ENCODE measurements at regions not wholly inside any gene's neighbourhood (a gene's known extent, or its start where the extent isn't known, plus 50 kb on each side); places are given as distances from the start of the nearest gene placed in this dataset.
A peak's percentile ranks its signal among the peaks of the same experiment; 100 is the strongest.

- Mint-ChIP-seq H3K4me3 (no peak overlapping the region), H3K36me3 (ENCODE audit: low read depth) (peaks cover 35% of the 10 kb centered on the region)
Measured at GRCh38 chr1:198809247-198809646, 170.4 kb downstream of the PTPRC start.

GRCh38 chr1:198811449-198811848, 172.6 kb downstream of the PTPRC start:
- H3K4me1 Mint-ChIP-seq, result peaks cover 7% of the 10 kb centered on the region
- no peak overlapping the region for H3K4me3 Mint-ChIP-seq
- no peak for TF ChIP-seq CTCF (IDR thresholded peaks at IDR 0.05; ENCODE audit: unreplicated experiment in 3 of 3)
- H3K27ac Mint-ChIP-seq, result peak overlapping the region in 2 of 3 experiments; percentile 35 to 42
- H3K9me3 Mint-ChIP-seq, result peaks cover 32% of the 10 kb centered on the region
- no peaks in the 10 kb centered on the region for H3K27me3 Mint-ChIP-seq (ENCODE audit: low read depth)
- H3K36me3 Mint-ChIP-seq (ENCODE audit: low read depth), result peaks cover 53% of the 10 kb centered on the region

More at GRCh38 chr1:198809247-198809646, 170.4 kb downstream of the PTPRC start:
- Mint-ChIP-seq H3K4me1 (peaks cover 9% of the 10 kb centered on the region), H3K27ac (no peak overlapping the region), H3K27me3 (ENCODE audit: low read depth) (no peaks in the 10 kb centered on the region), H3K9me3 (peaks cover 14% of the 10 kb centered on the region)
- no peak for TF ChIP-seq CTCF (IDR thresholded peaks at IDR 0.05; ENCODE audit: unreplicated experiment in 3 of 3)

- H3K9me3 Mint-ChIP-seq, result no peaks in the 10 kb centered on the region
Measured at GRCh38 chr1:198823626-198824025, 184.8 kb downstream of the PTPRC start.

GRCh38 chr1:198825254-198825653, 186.4 kb downstream of the PTPRC start:
- H3K4me1 Mint-ChIP-seq, result no peaks in the 10 kb centered on the region
- no peaks in the 10 kb centered on the region for H3K9me3 Mint-ChIP-seq
- H3K4me3 Mint-ChIP-seq, result no peak overlapping the region
- H3K36me3 Mint-ChIP-seq (ENCODE audit: low read depth), result peaks cover 10% of the 10 kb centered on the region
- H3K27ac Mint-ChIP-seq, result no peak overlapping the region
- no peak for TF ChIP-seq CTCF (IDR thresholded peaks at IDR 0.05; ENCODE audit: unreplicated experiment in 3 of 3)
- H3K27me3 Mint-ChIP-seq (ENCODE audit: low read depth), result peaks cover 3% of the 10 kb centered on the region

More at GRCh38 chr1:198823626-198824025, 184.8 kb downstream of the PTPRC start:
- no peak overlapping the region for H3K27ac Mint-ChIP-seq
- H3K27me3 Mint-ChIP-seq (ENCODE audit: low read depth), result peaks cover 3% of the 10 kb centered on the region
- no peak for TF ChIP-seq CTCF (IDR thresholded peaks at IDR 0.05; ENCODE audit: unreplicated experiment in 3 of 3)
- no peaks in the 10 kb centered on the region for H3K4me1 Mint-ChIP-seq
- no peak overlapping the region for H3K4me3 Mint-ChIP-seq
- H3K36me3 Mint-ChIP-seq (ENCODE audit: low read depth), result peaks cover 10% of the 10 kb centered on the region

- H3K27ac Mint-ChIP-seq, result no peak overlapping the region
- no peaks in the 10 kb centered on the region for H3K9me3 Mint-ChIP-seq
- peaks cover 3% of the 10 kb centered on the region for H3K27me3 Mint-ChIP-seq (ENCODE audit: low read depth)
- no peaks in the 10 kb centered on the region for H3K4me1 Mint-ChIP-seq
- no peak overlapping the region for H3K4me3 Mint-ChIP-seq
- TF ChIP-seq CTCF (IDR thresholded peaks at IDR 0.05; ENCODE audit: unreplicated experiment in 3 of 3), result no peak
- H3K36me3 Mint-ChIP-seq (ENCODE audit: low read depth), result peaks cover 19% of the 10 kb centered on the region
Measured at GRCh38 chr1:198829356-198829755, 190.5 kb downstream of the PTPRC start.

GRCh38 chr1:198829944-198830343, 191.1 kb downstream of the PTPRC start:
- Mint-ChIP-seq H3K4me1 (no peaks in the 10 kb centered on the region), H3K4me3 (no peak overlapping the region), H3K36me3 (ENCODE audit: low read depth) (peaks cover 22% of the 10 kb centered on the region), H3K27ac (peak overlapping the region in 1 of 3 experiments; percentile 51), H3K27me3 (ENCODE audit: low read depth) (peaks cover 3% of the 10 kb centered on the region), H3K9me3 (no peaks in the 10 kb centered on the region)
- TF ChIP-seq CTCF (IDR thresholded peaks at IDR 0.05; ENCODE audit: unreplicated experiment in 3 of 3), result peak in 1 of 3 experiments; percentile 17
